ENCODE measurements at regions not wholly inside any gene's neighbourhood (a gene's known extent, or its start where the extent isn't known, plus 50 kb on each side); places are given as distances from the start of the nearest gene placed in this dataset.

DNA sequence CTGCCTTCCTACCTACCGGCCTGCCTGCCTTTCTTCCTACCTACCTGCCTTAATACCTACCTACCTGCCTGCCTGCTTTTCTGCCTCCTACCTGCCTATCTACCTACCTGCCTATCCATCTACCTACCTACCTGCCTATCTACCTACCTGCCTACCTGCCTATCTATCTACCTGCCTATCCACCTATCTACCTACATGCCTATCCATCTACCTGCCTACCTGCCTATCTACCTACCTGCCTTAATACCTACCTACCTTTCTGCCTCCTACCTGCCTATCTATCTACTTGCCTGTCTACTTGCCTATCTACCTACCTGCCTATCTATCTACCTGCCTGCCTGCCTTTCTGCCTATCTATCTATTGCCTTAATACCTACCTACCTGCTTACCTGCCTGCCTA lies 383.8 kb upstream of the PSMD7 start:
- ATAC-seq (no peak), DNase-seq (no peak)
- Histone ChIP-seq H3K27me3 (ENCODE audit: insufficient read depth in 3 of 3, low read length in 2 of 3) (peaks cover 0 to 5% (median 0%) of the 10 kb centered on the region in 3 donors), H3K4me3 (no peak overlapping the region), H3K27ac (no peak overlapping the region), H3K9me3 (no peaks in the 10 kb centered on the region), H3K36me3 (ENCODE audit: insufficient read depth in 1 of 2, low read depth in 1 of 2) (no peaks in the 10 kb centered on the region), H3K4me1 (no peaks in the 10 kb centered on the region)
- intact Hi-C loops (cut with DNase I), result no loop called here
- WGBS, 3 donors, result 92 to 100% (median 100%) methylated on average over 1 of the region's 1 CpG
- TF ChIP-seq, protein P1, sequence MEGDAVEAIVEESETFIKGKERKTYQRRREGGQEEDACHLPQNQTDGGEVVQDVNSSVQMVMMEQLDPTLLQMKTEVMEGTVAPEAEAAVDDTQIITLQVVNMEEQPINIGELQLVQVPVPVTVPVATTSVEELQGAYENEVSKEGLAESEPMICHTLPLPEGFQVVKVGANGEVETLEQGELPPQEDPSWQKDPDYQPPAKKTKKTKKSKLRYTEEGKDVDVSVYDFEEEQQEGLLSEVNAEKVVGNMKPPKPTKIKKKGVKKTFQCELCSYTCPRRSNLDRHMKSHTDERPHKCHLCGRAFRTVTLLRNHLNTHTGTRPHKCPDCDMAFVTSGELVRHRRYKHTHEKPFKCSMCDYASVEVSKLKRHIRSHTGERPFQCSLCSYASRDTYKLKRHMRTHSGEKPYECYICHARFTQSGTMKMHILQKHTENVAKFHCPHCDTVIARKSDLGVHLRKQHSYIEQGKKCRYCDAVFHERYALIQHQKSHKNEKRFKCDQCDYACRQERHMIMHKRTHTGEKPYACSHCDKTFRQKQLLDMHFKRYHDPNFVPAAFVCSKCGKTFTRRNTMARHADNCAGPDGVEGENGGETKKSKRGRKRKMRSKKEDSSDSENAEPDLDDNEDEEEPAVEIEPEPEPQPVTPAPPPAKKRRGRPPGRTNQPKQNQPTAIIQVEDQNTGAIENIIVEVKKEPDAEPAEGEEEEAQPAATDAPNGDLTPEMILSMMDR (IDR thresholded peaks at IDR 0.05), result no peak

DNA sequence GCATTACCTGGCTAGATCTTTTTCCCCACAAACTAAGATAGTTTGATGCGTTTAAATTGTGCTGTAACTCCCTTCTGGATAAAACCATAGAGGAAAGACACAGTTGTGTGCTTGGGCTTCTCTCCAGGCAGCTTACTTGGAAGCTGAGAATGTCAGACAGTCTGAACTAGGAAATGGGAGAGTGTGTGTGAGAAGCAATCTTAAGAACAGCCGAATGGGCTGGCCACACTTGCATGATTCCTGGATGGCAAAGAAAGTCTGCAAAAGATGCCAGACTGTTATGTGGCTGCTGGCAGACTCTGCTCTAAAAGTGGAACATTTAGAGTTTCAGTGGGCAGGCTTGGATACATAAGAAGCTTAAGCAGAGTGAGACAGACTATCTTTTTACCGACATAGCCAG lies 384.3 kb upstream of the PSMD7 start:
- Histone ChIP-seq H3K36me3 (ENCODE audit: insufficient read depth in 1 of 2, low read depth in 1 of 2) (no peaks in the 10 kb centered on the region), H3K9me3 (no peaks in the 10 kb centered on the region), H3K27me3 (ENCODE audit: insufficient read depth in 3 of 3, low read length in 2 of 3) (peaks cover 0 to 8% (median 0%) of the 10 kb centered on the region in 3 donors), H3K4me3 (no peak overlapping the region), H3K27ac (no peak overlapping the region), H3K4me1 (no peaks in the 10 kb centered on the region)
- TF ChIP-seq, protein P1 (IDR thresholded peaks at IDR 0.05), result no peak
- DNase-seq (no peak), ATAC-seq (no peak)
- intact Hi-C loops (cut with DNase I), result no loop called here
- WGBS, 3 donors, result 18 to 35% (median 19%) methylated on average over 3 of the region's 3 CpGs

DNA sequence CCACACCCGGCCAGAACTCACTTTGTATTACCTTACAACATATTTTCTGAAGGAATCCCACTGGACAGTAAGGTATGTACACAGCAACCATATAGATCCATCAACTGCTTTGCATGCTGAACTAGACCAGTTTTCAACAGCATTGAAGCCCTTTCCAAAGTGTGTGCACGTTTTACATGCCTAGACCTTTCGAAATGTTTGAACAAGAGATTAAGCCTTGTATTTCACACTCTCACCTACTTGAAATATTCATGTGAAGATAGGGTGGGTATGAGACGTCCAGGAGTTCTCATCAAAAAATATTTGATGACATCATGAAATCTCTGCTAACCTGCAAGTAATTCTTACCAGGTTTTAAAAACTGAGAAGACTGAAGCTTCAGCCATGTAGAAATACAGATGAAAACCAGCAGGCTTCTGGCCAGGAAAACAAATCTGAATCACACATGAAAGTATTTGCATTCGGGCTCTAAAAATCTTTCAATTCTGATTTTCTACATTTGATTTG lies 387.0 kb upstream of the PSMD7 start:
- Histone ChIP-seq H3K36me3 (ENCODE audit: insufficient read depth in 1 of 2, low read depth in 1 of 2) (no peaks in the 10 kb centered on the region), H3K27ac (no peak overlapping the region), H3K4me1 (no peaks in the 10 kb centered on the region), H3K27me3 (ENCODE audit: insufficient read depth in 3 of 3, low read length in 2 of 3) (peaks cover 0 to 7% (median 5%) of the 10 kb centered on the region in 3 donors), H3K9me3 (no peaks in the 10 kb centered on the region), H3K4me3 (no peak overlapping the region)
- TF ChIP-seq, protein P1 (IDR thresholded peaks at IDR 0.05), result no peak
- ATAC-seq (no peak), DNase-seq (no peak)
- intact Hi-C loops (cut with DNase I), result no loop called here
- WGBS, 3 donors, result 71 to 77% (median 72%) methylated on average over 5 of the region's 5 CpGs

DNA sequence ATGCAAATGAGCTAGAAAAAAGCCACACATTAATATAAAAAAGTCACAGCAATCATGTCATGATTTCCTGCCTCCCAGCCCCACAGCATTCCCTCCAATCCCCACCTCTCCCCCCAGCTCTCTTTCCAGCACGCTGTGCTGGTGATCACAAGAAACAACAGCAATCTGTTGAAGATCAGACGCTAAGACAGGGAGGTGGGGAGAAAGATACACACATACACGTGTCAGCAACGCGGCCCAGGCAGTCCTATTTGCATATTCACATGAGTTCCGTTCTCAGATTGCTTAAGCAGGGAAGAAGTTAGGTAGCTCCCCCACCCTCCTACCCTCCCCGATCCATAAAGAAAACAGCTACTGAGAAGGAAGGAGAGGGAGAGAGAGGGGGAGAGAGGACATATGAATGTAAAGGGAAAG lies 405.5 kb upstream of the PSMD7 start:
- 1 to 3% (median 2%) methylated on average over 7 of the region's 7 CpGs for WGBS, 3 donors
- H3K9me3 ChIP-seq, result no peaks in the 10 kb centered on the region
- peak overlapping the region; percentile 22 for H3K4me3 ChIP-seq
- TF ChIP-seq, protein P1 (IDR thresholded peaks at IDR 0.05), result no peak
- ATAC-seq (no peak), DNase-seq (no peak)
- H3K36me3 ChIP-seq (ENCODE audit: insufficient read depth in 1 of 2, low read depth in 1 of 2), result no peaks in the 10 kb centered on the region
- no peak overlapping the region for H3K27ac ChIP-seq
- intact Hi-C loops (cut with DNase I), result no loop called here
- H3K27me3 ChIP-seq (ENCODE audit: insufficient read depth in 3 of 3, low read length in 2 of 3), result peaks cover 0 to 11% (median 0%) of the 10 kb centered on the region in 3 donors
- no peaks in the 10 kb centered on the region for H3K4me1 ChIP-seq

Data from psoas muscle (tissue), 7 donors.